IMR-90 (cell line): ENCODE measurements at regions not wholly inside any gene's neighbourhood (a gene's known extent, or its start where the extent isn't known, plus 50 kb on each side); places are given as distances from the start of the nearest gene placed in this dataset.
"Not testable (repeated sequence)": the region's sequence is repeated elsewhere in the genome, so short reads cannot be mapped to it uniquely, and the experiment has no call there.

ENCODE experiments used
- ATAC-seq: fragments of 200-7000 bp; cut with Tn5 transposase; 2 replicates; pipeline ENCODE4 v1.9.1; 2020; ENCODE audit warnings: low read depth, mild to moderate bottlenecking, moderate library complexity
- BruUV-seq: library from RNA; stranded (reverse); fragments of 400-500 nt; replicated peaks from 2 replicates; lab custom pipeline; 2021; lab: Mats Ljungman, UMichigan
- CTCF ChIA-PET: fragments of 300-600 bp; formaldehyde crosslinking; extraction: SDS; loops from one replicate; lab custom pipeline; 2021; ENCODE audit warnings: antibody characterized with exemption; lab: Yijun Ruan, JAX
- POLR2A ChIA-PET: fragments of 300-600 bp; sonication (Branson Sonifier 250); formaldehyde crosslinking; loops from one replicate; lab custom pipeline; 2022; ENCODE audit warnings: antibody characterized with exemption; ENCODE audit not compliant: unreplicated experiment; lab: Charles Lee
- DNase-seq: peaks from one replicate; pipeline ENCODE4 v3.0.0; 2013
- H2AFZ ChIP-seq: replicated peaks from 2 replicates; pipeline ENCODE3; 2013; ENCODE audit warnings: low read length, mild to moderate bottlenecking; ENCODE audit not compliant: poor library complexity
- H2AK5ac ChIP-seq: 2 replicates; pipeline ENCODE4 v1.6.1; 2013; ENCODE audit warnings: low read depth, low read length, inconsistent platforms
- H2AK9ac ChIP-seq: replicated peaks from 2 replicates; pipeline ENCODE3; 2013; ENCODE audit warnings: mild to moderate bottlenecking, low read depth, low read length, moderate library complexity; ENCODE audit not compliant: poor library complexity
- H2BK120ac ChIP-seq: 2 replicates; pipeline ENCODE4 v1.6.1; 2013; ENCODE audit warnings: low read depth, low read length, inconsistent platforms
- H2BK15ac ChIP-seq: 3 replicates; pipeline ENCODE4 v1.6.1; 2013; ENCODE audit warnings: low read depth, low read length, inconsistent platforms
- H2BK20ac ChIP-seq: 2 replicates; pipeline ENCODE4 v1.6.1; 2013; ENCODE audit warnings: low read depth, mild to moderate bottlenecking, inconsistent platforms, low read length, moderate library complexity
- H2BK5ac ChIP-seq: 2 replicates; pipeline ENCODE4 v1.6.1; 2013; ENCODE audit warnings: mild to moderate bottlenecking, low read depth, low read length, inconsistent platforms; ENCODE audit not compliant: poor library complexity, severe bottlenecking
- H3K14ac ChIP-seq: replicated peaks from 2 replicates; pipeline ENCODE4 v1.6.1; 2013; ENCODE audit warnings: low read depth, low read length, inconsistent platforms
- H3K18ac ChIP-seq: 2 replicates; pipeline ENCODE4 v1.6.1; 2013; ENCODE audit warnings: low read depth, low read length, control low read depth
- H3K23ac ChIP-seq: 2 replicates; pipeline ENCODE4 v1.6.1; 2013; ENCODE audit warnings: low read depth, low read length, inconsistent platforms
- H3K27ac ChIP-seq: 2 replicates; pipeline ENCODE4 v1.5.1; 2013; ENCODE audit warnings: mild to moderate bottlenecking, control low read depth, low read length; ENCODE audit not compliant: insufficient read depth
- H3K27me3 ChIP-seq: 2 replicates; pipeline ENCODE4 v1.6.1; 2013; ENCODE audit warnings: low read length; ENCODE audit not compliant: control insufficient read depth, insufficient read depth
- H3K36me3 ChIP-seq: 2 replicates; pipeline ENCODE4 v1.6.1; 2013; ENCODE audit warnings: low read length, mixed read lengths; ENCODE audit not compliant: control insufficient read depth, insufficient read depth
- H3K4ac ChIP-seq: 2 replicates; pipeline ENCODE4 v1.6.1; 2013; ENCODE audit warnings: low read depth, low read length, inconsistent platforms
- H3K4me1 ChIP-seq: 2 replicates; pipeline ENCODE4 v1.6.1; 2013; ENCODE audit warnings: low read length, mixed read lengths; ENCODE audit not compliant: control insufficient read depth, insufficient read depth
- H3K4me2 ChIP-seq: 2 replicates; pipeline ENCODE4 v1.6.1; 2013; ENCODE audit warnings: low read depth, mild to moderate bottlenecking, control low read depth, low read length, moderate library complexity
- H3K4me3 ChIP-seq: 2 replicates; pipeline ENCODE4 v1.5.1; 2013; ENCODE audit warnings: low read depth, mild to moderate bottlenecking, control low read depth, low read length, moderate library complexity; ENCODE audit not compliant: insufficient read depth
- H3K56ac ChIP-seq: 2 replicates; pipeline ENCODE4 v1.6.1; 2013; ENCODE audit warnings: low read length, inconsistent platforms; ENCODE audit not compliant: insufficient read depth; ENCODE audit errors: extremely low read depth
- H3K79me1 ChIP-seq, 2 experiments: 2 replicates each; pipeline ENCODE4 v1.6.1; 2013; ENCODE audit warnings: low read length in 2 of 2, inconsistent platforms in 1 of 2, low read depth in 1 of 2
- H3K9ac ChIP-seq: 2 replicates; pipeline ENCODE4 v1.6.1; 2013; ENCODE audit warnings: low read depth, low read length, control low read depth
- H3K9me1 ChIP-seq: 2 replicates; pipeline ENCODE4 v1.6.1; 2013; ENCODE audit warnings: low read length, inconsistent platforms; ENCODE audit not compliant: insufficient read depth
- H3K9me3 ChIP-seq: 2 replicates; pipeline ENCODE4 v1.6.1; 2013; ENCODE audit warnings: low read length; ENCODE audit not compliant: control insufficient read depth, insufficient read depth
- H4K20me1 ChIP-seq: 2 replicates; pipeline ENCODE4 v1.6.1; 2013; ENCODE audit warnings: low read length, inconsistent platforms; ENCODE audit not compliant: insufficient read depth
- H4K5ac ChIP-seq: 2 replicates; pipeline ENCODE4 v1.6.1; 2013; ENCODE audit warnings: mild to moderate bottlenecking, low read depth, low read length, control low read depth
- H4K8ac ChIP-seq, 2 experiments: 2 replicates each; pipeline ENCODE4 v1.6.1; 2013; ENCODE audit warnings: low read depth in 2 of 2, low read length in 2 of 2, control low read depth in 1 of 2, inconsistent platforms in 1 of 2
- H4K91ac ChIP-seq: 2 replicates; pipeline ENCODE4 v1.6.1; 2013; ENCODE audit warnings: low read depth, low read length, inconsistent platforms; ENCODE audit not compliant: insufficient read depth
- BHLHE40 ChIP-seq: fragments of 150-350 bp; IDR thresholded peaks from 2 replicates; pipeline ENCODE4 v1.6.1; 2016; ENCODE audit warnings: mild to moderate bottlenecking, low read depth, low read length
- CEBPB ChIP-seq: IDR thresholded peaks from 2 replicates; pipeline ENCODE4 v1.6.1; 2012; ENCODE audit warnings: low read depth, low read length, improper control_type of control experiment
- CHD1 ChIP-seq: IDR thresholded peaks from 2 replicates; pipeline ENCODE4 v1.6.1; 2012; ENCODE audit warnings: low read depth, low read length, improper control_type of control experiment
- ELK1 ChIP-seq: fragments of 150-350 bp; IDR thresholded peaks from 2 replicates; pipeline ENCODE4 v1.6.1; 2016; ENCODE audit warnings: low read depth, mild to moderate bottlenecking, low read length, moderate library complexity, borderline replicate concordance
- MAZ ChIP-seq: IDR thresholded peaks from 2 replicates; pipeline ENCODE4 v1.6.1; 2012; ENCODE audit warnings: low read depth, mild to moderate bottlenecking, low read length, improper control_type of control experiment, moderate library complexity, borderline replicate concordance
- NFE2L2 ChIP-seq: fragments of 150-350 bp; IDR thresholded peaks from 2 replicates; pipeline ENCODE4 v1.6.1; 2016; ENCODE audit warnings: low read depth, mild to moderate bottlenecking, low read length
- SMC3 ChIP-seq: fragments of 150-350 bp; IDR thresholded peaks from 2 replicates; pipeline ENCODE4 v1.6.1; 2016; ENCODE audit warnings: low read depth, mild to moderate bottlenecking, antibody characterized with exemption, low read length, moderate library complexity
- WGBS, 2 experiments: methylation state at CpG; one replicate each; pipeline versions ENCODE4 v1.1.5 to v1.1.7; 2013; ENCODE audit warnings: missing lambda C conversion rate in 2 of 2; ENCODE audit not compliant: insufficient read length in 1 of 2; ENCODE audit errors: extremely low coverage in 2 of 2; 5-methylcytosine and 5-hydroxymethylcytosine counted together
- dilution Hi-C: fragments of 300-500 bp; cut with HindIII; formaldehyde crosslinking; loops from one replicate; pipeline ENCODE4 v1.14.3; 2018; ENCODE audit warnings: low sequenced_read_pairs; ENCODE audit not compliant: unreplicated experiment
- in situ Hi-C: fragments of 300-500 bp; cut with MboI; formaldehyde crosslinking; loops from 3 replicates; pipeline ENCODE4 v1.14.3; 2019; ENCODE audit warnings: low sequenced_read_pairs, inconsistent platforms, mixed read lengths
- intact Hi-C: fragments of 100-400 bp; cut with micrococcal nuclease; formaldehyde crosslinking; loops from 2 replicates; pipeline ENCODE4 v1.10.0; 2022

GRCh38 chr13:56530096-56530495, 610.6 kb upstream of the PRR20A start:
- Histone ChIP-seq H3K56ac (no peak overlapping the region), H2BK20ac (no peak overlapping the region), H2BK5ac (no peak overlapping the region), H4K91ac (no peak overlapping the region), H3K4me1 (no peaks in the 10 kb centered on the region), H4K20me1 (no peaks in the 10 kb centered on the region), H2AFZ (no peak overlapping the region), H3K9me1 (no peaks in the 10 kb centered on the region), H2AK9ac (no peak overlapping the region), H3K4me3 (no peak overlapping the region), H3K9ac (no peak overlapping the region), H3K23ac (no peak overlapping the region), H2BK120ac (no peak overlapping the region), H3K36me3 (no peaks in the 10 kb centered on the region), H3K79me1 (no peaks in the 10 kb centered on the region), H3K18ac (no peak overlapping the region), H3K27me3 (no peaks in the 10 kb centered on the region), H4K8ac (no peak overlapping the region), H2AK5ac (no peak overlapping the region), H3K9me3 (no peaks in the 10 kb centered on the region), H3K4ac (no peak overlapping the region), H3K4me2 (no peak overlapping the region), H4K5ac (no peak overlapping the region), H3K14ac (no peak overlapping the region), H3K27ac (no peak overlapping the region), H2BK15ac (no peak overlapping the region)
- DNase-seq (no peak), ATAC-seq (no peak)
- dilution Hi-C loops = no loop called here
- CTCF ChIA-PET = no interaction called here
- in situ Hi-C loops = no loop called here
- no CpG with 5 or more reads among the region's 1 CpG for WGBS, 2 experiments
- TF ChIP-seq BHLHE40 = no peak
- no peak for TF ChIP-seq CHD1
- no peak for TF ChIP-seq SMC3
- no peak for TF ChIP-seq ELK1
- no peak for TF ChIP-seq CEBPB
- no peak for TF ChIP-seq NFE2L2
- no peak for TF ChIP-seq MAZ
- intact Hi-C loops = no loop called here
- BruUV-seq = no TSS peak
- POLR2A ChIA-PET = no interaction called here

DNA sequence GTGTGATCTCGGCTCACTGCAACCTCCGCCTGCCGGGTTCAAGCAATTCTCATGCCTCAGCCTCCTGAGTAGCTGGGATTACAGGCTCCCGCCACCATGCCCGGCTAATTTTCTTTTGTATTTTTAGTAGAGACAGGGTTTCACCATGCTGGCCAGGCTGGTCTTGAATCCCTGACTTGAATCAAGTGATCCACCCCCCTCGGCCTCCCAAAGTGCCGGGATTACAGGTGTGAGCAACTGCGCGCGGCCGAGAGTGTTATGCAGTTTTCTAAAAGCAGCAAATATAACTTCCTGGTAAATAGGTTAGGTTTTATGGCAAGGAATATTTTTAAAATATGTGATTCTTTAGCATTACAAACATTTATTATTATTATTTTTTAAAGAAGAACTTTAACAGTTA, 592.8 kb upstream of the PRR20A start:
- H4K5ac ChIP-seq, H2BK20ac ChIP-seq, POLR2A ChIA-PET, H3K9me3 ChIP-seq, H4K91ac ChIP-seq, H3K14ac ChIP-seq, CTCF ChIA-PET, H3K27me3 ChIP-seq, H2AFZ ChIP-seq, H3K18ac ChIP-seq, H2AK9ac ChIP-seq, H2BK15ac ChIP-seq, H3K4ac ChIP-seq, DNase-seq, H3K79me1 ChIP-seq, H4K8ac ChIP-seq, H3K9ac ChIP-seq, H2BK120ac ChIP-seq, H3K27ac ChIP-seq, H2BK5ac ChIP-seq, intact Hi-C loops, dilution Hi-C loops, H3K36me3 ChIP-seq, BruUV-seq, H3K9me1 ChIP-seq, H3K23ac ChIP-seq, in situ Hi-C loops, H3K4me3 ChIP-seq, H2AK5ac ChIP-seq, H3K56ac ChIP-seq, H4K20me1 ChIP-seq, H3K4me1 ChIP-seq, ATAC-seq, H3K4me2 ChIP-seq: not testable (repeated sequence)
- no CpG with 5 or more reads among the region's 11 CpGs for WGBS, 2 experiments
